Activated CD4-positive, alpha-beta T cell treated with anti-CD3 and anti-CD28 coated beads for 36 hours (primary cell): ENCODE measurements at regions not wholly inside any gene's neighbourhood (a gene's known extent, or its start where the extent isn't known, plus 50 kb on each side); places are given as distances from the start of the nearest gene placed in this dataset.

Experiments used
- ATAC-seq: fragments of 200-7000 bp; cut with Tn5 transposase; one replicate; pipeline ENCODE4 v1.10.0; 2021; ENCODE audit warnings: mild to moderate bottlenecking, moderate library complexity
- CTCF ChIA-PET: fragments of 350-600 bp; sonication (Branson Sonifier 250); formaldehyde crosslinking; loops from one replicate; lab custom pipeline; 2021; ENCODE audit warnings: antibody characterized with exemption; lab: Charles Lee
- POLR2A ChIA-PET: fragments of 350-600 bp; sonication (Branson Sonifier 250); formaldehyde crosslinking; loops from one replicate; lab custom pipeline; 2021; ENCODE audit warnings: antibody characterized with exemption, inconsistent platforms; lab: Charles Lee
- DNase-seq: peaks from one replicate; pipeline ENCODE4 v3.0.0-alpha.2; 2020
- H3K27ac Mint-ChIP-seq: one replicate; pipeline ENCODE4 v1.8.0; 2021; ENCODE audit warnings: mixed read lengths
- H3K27me3 Mint-ChIP-seq: one replicate; pipeline ENCODE4 v1.8.0; 2021; ENCODE audit warnings: mixed read lengths
- H3K36me3 Mint-ChIP-seq: one replicate; pipeline ENCODE4 v1.8.0; 2021; ENCODE audit warnings: low read depth, mixed read lengths
- H3K4me1 Mint-ChIP-seq: one replicate; pipeline ENCODE4 v1.8.0; 2021; ENCODE audit warnings: mixed read lengths
- H3K4me3 Mint-ChIP-seq: one replicate; pipeline ENCODE4 v1.8.0; 2021; ENCODE audit warnings: mild to moderate bottlenecking, moderate library complexity, mixed read lengths
- H3K9me3 Mint-ChIP-seq: one replicate; pipeline ENCODE4 v1.8.0; 2021; ENCODE audit warnings: low read depth, mixed read lengths
- intact Hi-C, 2 experiments: fragments of 100-400 bp; cut with DNase I in 1 of 2; cut with micrococcal nuclease in 1 of 2; formaldehyde crosslinking; loops; one replicate each; pipeline versions ENCODE4 v1.14.2 to v1.15.1; 2022 to 2024; cut with DNase I, micrococcal nuclease

- ChIA-PET POLR2A (no interaction called here), CTCF (interaction anchor here (0.5 to 1.4 kb wide), 2 partner anchors 139 to 220 kb away, joined by 3 to 4 read pairs; no protein-coding TSS in a partner anchor)
- DNase-seq = no peak
- H3K4me1 Mint-ChIP-seq = peaks cover 2% of the 10 kb centered on the region
- no peak overlapping the region for H3K27ac Mint-ChIP-seq
- ATAC-seq = no peak
- no peaks in the 10 kb centered on the region for H3K27me3 Mint-ChIP-seq
- H3K9me3 Mint-ChIP-seq = no peaks in the 10 kb centered on the region
- H3K36me3 Mint-ChIP-seq = no peaks in the 10 kb centered on the region
- intact Hi-C loops = loop anchor here in 1 of 2 experiments (5.0 kb wide), 1 partner anchor 53 kb away; no protein-coding TSS in a partner anchor
- no peak overlapping the region for H3K4me3 Mint-ChIP-seq
Observed at GRCh38 chr18:46419391-46420141, 237.5 kb downstream of the LOXHD1 start.

- no peak for ATAC-seq
- Mint-ChIP-seq H3K27me3 (no peaks in the 10 kb centered on the region), H3K4me3 (no peak overlapping the region), H3K27ac (no peak overlapping the region), H3K36me3 (no peaks in the 10 kb centered on the region), H3K9me3 (no peaks in the 10 kb centered on the region), H3K4me1 (peaks cover 2% of the 10 kb centered on the region)
- no peak for DNase-seq
- POLR2A ChIA-PET = no interaction called here
- CTCF ChIA-PET = interaction anchor here (0.7 to 0.8 kb wide), 2 partner anchors 27 to 255 kb away, joined by 3 read pairs; no protein-coding TSS in a partner anchor
- intact Hi-C loops = loop anchor here in 1 of 2 experiments (5.0 kb wide), 1 partner anchor 50 kb away; no protein-coding TSS in a partner anchor
Observed at GRCh38 chr18:46421973-46422551, 235.0 kb downstream of the LOXHD1 start.

DNA sequence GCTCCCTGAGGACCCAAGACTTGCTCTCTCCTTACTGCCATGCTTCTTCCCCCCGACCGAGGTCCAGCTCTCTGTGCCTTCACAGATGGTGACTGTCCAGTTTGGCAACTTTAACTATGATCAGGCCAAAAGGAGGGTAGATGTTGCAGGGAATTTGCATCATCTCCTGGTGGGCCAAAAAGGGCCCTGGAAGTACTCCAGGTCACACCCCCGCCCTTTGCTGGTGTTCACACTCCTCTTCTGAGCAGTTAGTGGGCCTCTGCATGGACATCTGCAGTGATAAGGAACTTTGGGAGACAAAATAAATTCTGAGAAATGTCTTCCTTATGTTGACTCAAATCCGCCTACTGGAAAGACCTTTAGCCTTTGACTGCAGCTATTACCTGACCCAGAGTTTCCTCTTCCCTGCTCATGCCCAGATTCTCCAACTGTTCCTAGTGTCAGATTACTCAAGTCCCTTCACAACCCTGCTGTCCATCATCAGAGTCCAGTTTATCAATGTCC lies 234.4 kb downstream of the LOXHD1 start:
- no peak for DNase-seq
- no peak for ATAC-seq
- intact Hi-C loops = loop anchor here in 1 of 2 experiments (5.0 kb wide), 1 partner anchor 50 kb away; no protein-coding TSS in a partner anchor
- no peaks in the 10 kb centered on the region for H3K36me3 Mint-ChIP-seq
- no peaks in the 10 kb centered on the region for H3K27me3 Mint-ChIP-seq
- POLR2A ChIA-PET = no interaction called here
- peaks cover 2% of the 10 kb centered on the region for H3K4me1 Mint-ChIP-seq
- H3K27ac Mint-ChIP-seq = no peak overlapping the region
- CTCF ChIA-PET = no interaction called here
- H3K9me3 Mint-ChIP-seq = no peaks in the 10 kb centered on the region
- H3K4me3 Mint-ChIP-seq = no peak overlapping the region

DNA sequence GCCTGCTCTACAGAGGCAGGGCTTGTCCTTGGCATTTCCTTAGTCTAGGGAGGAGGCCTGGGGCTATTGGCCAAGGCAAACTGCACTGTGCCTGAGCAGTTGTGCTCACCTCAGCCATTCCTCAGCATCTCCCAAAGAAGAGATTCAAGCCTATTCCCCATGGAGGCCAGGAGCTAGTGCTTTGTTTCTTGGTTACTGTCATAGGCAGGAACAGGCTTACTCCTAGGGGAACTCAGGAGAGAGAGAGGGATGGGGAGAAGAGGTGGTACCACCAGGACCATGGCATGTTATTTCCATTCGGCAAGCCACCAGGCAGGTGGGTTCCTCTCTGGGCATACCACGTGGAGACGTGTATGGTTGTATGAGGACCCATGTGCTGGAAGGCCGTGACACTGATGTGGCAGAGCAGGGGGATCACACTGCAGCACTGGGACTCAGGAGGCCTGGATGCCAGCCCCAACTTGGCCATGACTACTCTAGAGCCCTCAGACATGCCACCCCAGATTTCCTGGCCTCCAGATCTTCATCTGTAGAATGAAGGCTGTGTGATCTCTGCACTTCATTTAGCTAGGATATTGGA lies 233.7 kb downstream of the LOXHD1 start:
- POLR2A ChIA-PET = no interaction called here
- ATAC-seq = no peak
- no peak overlapping the region for H3K4me3 Mint-ChIP-seq
- DNase-seq = no peak
- H3K36me3 Mint-ChIP-seq = no peaks in the 10 kb centered on the region
- peaks cover 2% of the 10 kb centered on the region for H3K4me1 Mint-ChIP-seq
- H3K27ac Mint-ChIP-seq = no peak overlapping the region
- H3K9me3 Mint-ChIP-seq = no peaks in the 10 kb centered on the region
- CTCF ChIA-PET = no interaction called here
- H3K27me3 Mint-ChIP-seq = no peaks in the 10 kb centered on the region
- intact Hi-C loops = loop anchor here in 1 of 2 experiments (5.0 kb wide), 1 partner anchor 49 kb away; no protein-coding TSS in a partner anchor

DNA sequence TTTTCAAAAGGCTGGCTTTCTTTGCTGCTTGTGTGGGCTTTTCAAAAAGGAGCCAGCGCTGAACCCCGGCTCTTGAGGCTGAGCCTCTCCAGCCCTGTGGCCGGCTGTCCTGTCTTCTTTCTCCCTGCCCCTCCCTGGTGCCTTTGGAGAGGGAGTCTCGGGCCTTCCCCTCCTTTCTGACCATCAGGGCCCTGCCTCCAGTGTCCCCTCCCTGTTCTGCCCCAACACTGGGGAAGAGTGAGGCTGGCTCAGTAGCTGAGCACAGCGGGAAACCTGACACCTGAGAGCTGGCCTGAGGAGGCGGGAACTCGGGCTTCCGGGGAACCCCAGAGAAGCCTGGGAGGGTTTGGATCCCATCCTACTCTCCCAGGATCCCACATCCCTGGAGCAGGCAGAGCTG lies 232.1 kb downstream of the LOXHD1 start:
- CTCF ChIA-PET = no interaction called here

GRCh38 chr18:46425511-46425910 lies 231.5 kb downstream of the LOXHD1 start:
- Mint-ChIP-seq H3K27ac (no peak overlapping the region), H3K4me1 (peaks cover 2% of the 10 kb centered on the region), H3K9me3 (no peaks in the 10 kb centered on the region), H3K27me3 (no peaks in the 10 kb centered on the region), H3K36me3 (no peaks in the 10 kb centered on the region), H3K4me3 (no peak overlapping the region)
- ChIA-PET POLR2A (no interaction called here), CTCF (no interaction called here)
- no peak for DNase-seq
- no peak for ATAC-seq
- intact Hi-C loops = no loop called here

More for the DNA sequence above, 232.1 kb downstream of the LOXHD1 start:
- ATAC-seq = no peak
- intact Hi-C loops = loop anchor here in 1 of 2 experiments (5.0 kb wide), 1 partner anchor 47 kb away; no protein-coding TSS in a partner anchor
- DNase-seq = no peak
- Mint-ChIP-seq H3K4me1 (peaks cover 2% of the 10 kb centered on the region), H3K27me3 (no peaks in the 10 kb centered on the region), H3K4me3 (no peak overlapping the region), H3K36me3 (no peaks in the 10 kb centered on the region), H3K27ac (no peak overlapping the region), H3K9me3 (no peaks in the 10 kb centered on the region)
- POLR2A ChIA-PET = no interaction called here

DNA sequence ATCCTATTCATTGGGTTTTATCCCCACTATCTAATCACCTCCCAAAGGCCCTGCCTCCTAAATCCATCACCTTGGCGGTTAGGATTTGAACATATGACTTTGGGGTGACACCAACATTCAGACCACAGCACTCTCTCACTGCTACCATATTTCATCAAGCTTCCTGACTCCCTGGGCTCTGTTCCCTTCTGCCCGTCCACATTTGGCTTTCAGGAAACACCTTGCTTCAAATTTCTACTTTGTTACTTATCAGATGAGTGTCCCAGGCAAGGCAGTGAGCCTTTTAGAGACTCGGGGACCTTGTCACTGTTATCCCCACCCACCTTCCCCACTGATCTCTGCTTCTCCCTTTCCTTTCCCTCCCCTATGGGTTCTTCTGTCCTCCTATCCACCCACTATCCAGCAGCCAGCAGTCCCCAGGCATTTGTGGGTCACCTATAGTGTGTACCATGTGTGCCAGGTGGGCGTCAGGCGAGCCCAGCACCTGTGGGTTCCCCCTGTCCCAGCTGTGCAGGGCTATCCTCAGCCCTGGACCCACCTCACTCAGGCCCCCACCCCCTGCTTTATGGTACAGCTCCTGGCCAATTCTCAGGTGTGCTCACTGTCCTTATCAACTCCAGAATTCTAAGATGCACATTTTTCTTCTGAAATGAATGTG lies 230.9 kb downstream of the LOXHD1 start:
- intact Hi-C loops = no loop called here
- CTCF ChIA-PET = interaction anchor here (0.7 to 0.9 kb wide), 2 partner anchors 96 to 231 kb away, joined by 3 to 4 read pairs; no protein-coding TSS in a partner anchor

GRCh38 chr18:46426679-46427047 lies 230.4 kb downstream of the LOXHD1 start:
- peaks cover 2% of the 10 kb centered on the region for H3K4me1 Mint-ChIP-seq
- no peak for DNase-seq
- no peak for ATAC-seq
- H3K4me3 Mint-ChIP-seq = no peak overlapping the region
- CTCF ChIA-PET = interaction anchor here (0.7 to 0.9 kb wide), 2 partner anchors 96 to 231 kb away, joined by 3 to 4 read pairs; no protein-coding TSS in a partner anchor
- H3K27me3 Mint-ChIP-seq = peaks cover 3% of the 10 kb centered on the region
- POLR2A ChIA-PET = no interaction called here
- H3K36me3 Mint-ChIP-seq = no peaks in the 10 kb centered on the region
- H3K9me3 Mint-ChIP-seq = no peaks in the 10 kb centered on the region
- no peak overlapping the region for H3K27ac Mint-ChIP-seq
- intact Hi-C loops = no loop called here

More for the DNA sequence above, 230.9 kb downstream of the LOXHD1 start:
- peaks cover 2% of the 10 kb centered on the region for H3K4me1 Mint-ChIP-seq
- H3K27me3 Mint-ChIP-seq = peaks cover 3% of the 10 kb centered on the region
- no peak for ATAC-seq
- no peak for DNase-seq
- POLR2A ChIA-PET = no interaction called here
- H3K27ac Mint-ChIP-seq = no peak overlapping the region
- no peaks in the 10 kb centered on the region for H3K36me3 Mint-ChIP-seq
- H3K4me3 Mint-ChIP-seq = no peak overlapping the region
- H3K9me3 Mint-ChIP-seq = no peaks in the 10 kb centered on the region
